ENCODE measurements at regions not wholly inside any gene's neighbourhood (a gene's known extent, or its start where the extent isn't known, plus 50 kb on each side); places are given as distances from the start of the nearest gene placed in this dataset.
"Not testable (repeated sequence)": the region's sequence is repeated elsewhere in the genome, so short reads cannot be mapped to it uniquely, and the experiment has no call there.

GRCh38 chr5:87105577-87105976, 162.1 kb upstream of the RASA1 start:
- DNase-seq (ENCODE audit: low read depth), result no peak

DNA sequence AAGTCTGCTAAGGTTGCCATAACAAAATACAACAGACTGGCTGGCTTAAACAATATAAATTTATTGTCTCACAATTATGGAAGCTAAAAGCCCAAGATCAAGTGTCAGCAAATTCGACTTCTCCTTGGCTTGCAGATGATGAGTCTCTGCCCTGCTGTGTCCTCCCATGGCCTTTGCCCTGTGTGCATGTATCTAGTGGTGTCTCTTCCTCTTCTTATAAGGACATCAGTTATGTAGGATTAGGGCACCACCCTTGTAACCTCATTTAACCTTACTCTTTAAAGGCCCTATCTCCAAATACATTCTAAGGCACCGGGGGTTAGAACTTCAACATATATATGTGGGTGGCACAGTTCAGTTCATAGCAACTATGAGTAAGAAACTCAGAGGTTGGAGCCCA, 157.9 kb upstream of the RASA1 start:
- no peak for DNase-seq (ENCODE audit: low read depth)

DNA sequence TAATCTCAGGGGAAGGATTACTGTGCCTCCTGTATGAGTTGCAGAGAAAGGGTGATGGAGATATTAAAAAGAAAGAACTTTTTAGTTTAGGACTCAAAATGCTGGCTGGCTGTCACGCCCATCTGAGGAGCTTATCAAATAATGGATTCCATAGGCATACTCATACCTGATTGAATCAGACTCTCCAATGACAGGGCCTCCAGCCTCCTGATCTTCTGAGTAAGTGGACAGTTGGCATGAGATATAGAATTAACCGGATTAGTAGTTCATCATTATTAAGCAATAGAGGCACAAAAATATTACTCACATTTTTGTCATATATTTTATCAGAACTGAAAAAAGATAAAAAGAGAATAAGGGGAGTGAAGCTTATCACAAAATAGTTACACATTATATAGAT, 157.0 kb upstream of the RASA1 start:
- no peak for DNase-seq (ENCODE audit: low read depth)

DNA sequence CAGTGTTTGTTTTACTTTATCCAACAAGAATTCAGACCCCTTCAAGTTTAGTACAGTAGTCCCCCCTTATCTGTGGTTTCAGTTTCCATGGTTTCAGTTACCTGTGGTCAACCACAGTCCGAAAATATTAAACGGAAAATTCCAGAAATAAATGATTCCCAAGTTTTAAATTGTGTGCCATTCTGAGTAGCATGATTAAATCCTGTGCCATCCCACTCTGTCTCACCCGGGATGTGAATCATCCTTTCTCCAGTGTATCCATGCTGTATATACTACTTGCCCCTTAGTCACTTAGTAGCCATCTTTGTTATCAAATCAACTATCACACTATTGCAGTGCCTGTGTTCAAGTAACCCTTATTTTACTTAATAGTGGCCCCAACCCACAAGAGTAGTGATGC, 153.8 kb upstream of the RASA1 start:
- DNase-seq (ENCODE audit: low read depth), result peak; percentile 93

DNA sequence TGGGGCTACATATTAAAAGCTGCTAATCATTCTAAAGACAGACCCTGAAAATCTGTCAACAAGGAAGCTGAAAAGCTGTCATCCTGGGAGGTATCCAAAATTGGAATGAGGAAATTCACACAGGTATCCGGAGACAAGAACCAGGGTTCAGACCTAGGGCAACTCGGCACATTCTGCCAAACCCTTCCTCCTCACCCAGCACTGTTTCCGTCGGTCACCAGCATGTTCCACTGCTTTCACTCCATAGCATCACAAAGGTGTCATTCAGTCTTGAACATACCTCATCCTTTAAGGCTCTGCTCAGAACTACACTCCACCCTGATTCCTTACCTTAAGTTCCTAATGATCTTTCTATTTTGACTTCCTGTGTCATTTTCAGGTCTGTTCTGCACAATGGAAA, 153.1 kb upstream of the RASA1 start:
- no peak for DNase-seq (ENCODE audit: low read depth)

DNA sequence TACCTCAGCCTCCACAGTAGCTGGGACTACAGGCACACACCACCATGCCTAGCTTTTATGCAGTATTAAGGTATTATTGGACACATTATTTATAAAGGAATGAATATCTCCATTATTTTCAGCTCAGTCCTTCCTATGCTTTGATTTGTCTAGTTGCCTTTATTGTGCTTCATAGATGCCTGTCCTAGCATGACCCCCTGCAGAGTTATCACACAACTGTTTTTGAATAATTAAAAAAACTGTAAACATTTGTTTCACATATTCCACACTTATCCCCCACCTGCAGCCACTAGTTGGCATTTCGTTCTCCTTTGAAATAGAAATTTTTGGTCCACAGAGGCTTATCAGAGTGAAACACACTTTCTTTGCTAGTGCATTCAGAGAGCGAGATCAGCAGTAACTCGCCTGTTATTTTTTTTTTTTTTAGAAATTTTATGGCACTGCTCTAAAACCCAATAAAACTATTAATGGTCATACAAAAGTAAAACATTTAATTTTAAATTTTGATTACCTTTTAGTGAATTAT, 151.8 kb upstream of the RASA1 start:
- no peak for DNase-seq (ENCODE audit: low read depth)

DNA sequence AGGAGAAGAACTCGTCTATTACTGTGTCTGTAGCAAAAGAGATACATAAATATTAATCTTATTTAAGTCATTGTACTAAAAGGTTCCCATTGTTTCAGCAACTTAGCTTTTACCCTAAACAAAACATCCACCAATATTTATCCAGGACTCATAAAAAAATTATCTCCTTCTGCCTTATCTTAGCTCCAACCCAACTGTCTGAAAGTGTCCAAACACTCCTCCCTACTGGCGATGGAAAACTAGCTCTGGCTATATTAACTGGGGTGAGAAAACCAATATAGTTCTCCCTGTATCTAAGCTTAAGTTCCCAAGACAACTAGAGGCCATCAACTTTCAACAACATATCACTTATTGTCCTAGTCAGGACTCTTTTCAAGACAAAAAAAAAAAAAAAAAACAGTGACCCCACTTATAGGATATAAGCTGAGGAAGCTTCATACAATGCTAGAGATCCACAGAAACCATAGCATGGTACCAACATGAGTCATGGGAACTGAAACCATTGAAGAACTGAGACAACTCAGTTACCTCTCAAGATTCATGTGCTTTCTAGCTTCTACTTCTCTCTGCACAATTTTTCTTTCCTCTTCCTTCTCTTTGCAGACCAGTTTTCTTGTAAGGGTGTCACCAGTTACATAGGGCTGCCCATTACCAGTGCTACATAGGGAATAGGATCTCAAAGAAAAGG, 150.7 kb upstream of the RASA1 start:
- peak; percentile 30 for DNase-seq (ENCODE audit: low read depth)

DNA sequence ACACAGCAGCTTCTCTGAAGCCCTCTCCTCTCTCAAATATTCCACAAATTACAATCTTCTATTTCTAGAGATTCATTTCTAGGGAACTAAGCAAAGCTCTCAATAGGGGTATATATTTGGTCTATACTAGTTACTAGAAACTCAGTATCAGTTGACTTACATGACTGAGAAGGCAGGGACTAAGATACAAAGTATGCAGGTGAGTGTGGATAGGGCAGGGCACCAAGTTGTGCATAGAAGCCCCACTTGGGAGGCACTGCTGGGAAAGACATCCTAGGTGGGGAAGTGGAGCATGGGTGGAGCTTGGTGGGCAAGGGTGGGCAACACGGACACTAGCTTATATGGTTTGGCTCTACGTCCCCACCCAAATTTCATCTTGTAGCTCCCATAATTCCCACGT, 148.1 kb upstream of the RASA1 start:
- DNase-seq (ENCODE audit: low read depth), result no peak

DNA sequence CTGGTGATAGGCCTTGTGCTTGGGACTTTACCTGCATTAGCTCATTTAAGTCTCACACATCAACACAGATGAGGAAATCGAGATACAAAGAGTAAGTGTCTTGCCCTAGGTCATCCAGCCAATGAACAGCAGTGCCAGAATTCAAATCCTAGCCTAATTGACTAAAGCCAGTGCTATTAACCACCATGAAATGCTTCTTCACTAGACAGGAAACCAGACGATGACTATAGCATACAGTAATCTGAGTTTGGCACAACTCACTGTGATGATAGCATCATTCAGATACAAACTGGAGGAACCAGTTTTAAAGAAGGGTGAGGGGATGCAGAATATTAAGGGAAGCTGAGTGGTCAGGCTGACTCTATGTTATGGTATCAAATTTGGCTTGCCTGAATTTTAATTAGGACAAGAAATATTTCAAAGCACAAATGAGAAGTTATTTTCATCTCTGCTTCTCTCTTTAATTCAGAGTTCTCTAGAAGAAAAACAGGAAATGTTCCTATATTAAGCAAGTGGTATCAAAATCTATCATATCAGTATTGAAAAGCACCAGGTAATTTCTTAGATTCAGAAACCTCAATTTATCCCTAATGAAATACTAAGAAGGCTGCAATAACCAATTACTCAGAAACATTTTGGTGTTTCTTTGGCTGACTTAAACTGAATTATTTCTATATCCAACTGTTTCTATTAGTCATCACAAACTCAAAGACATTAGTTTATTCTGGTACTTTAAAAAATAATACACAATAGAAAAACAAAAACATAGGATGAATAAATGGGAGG, 147.0 kb upstream of the RASA1 start:
- DNase-seq (ENCODE audit: low read depth), result peak; percentile 92

DNA sequence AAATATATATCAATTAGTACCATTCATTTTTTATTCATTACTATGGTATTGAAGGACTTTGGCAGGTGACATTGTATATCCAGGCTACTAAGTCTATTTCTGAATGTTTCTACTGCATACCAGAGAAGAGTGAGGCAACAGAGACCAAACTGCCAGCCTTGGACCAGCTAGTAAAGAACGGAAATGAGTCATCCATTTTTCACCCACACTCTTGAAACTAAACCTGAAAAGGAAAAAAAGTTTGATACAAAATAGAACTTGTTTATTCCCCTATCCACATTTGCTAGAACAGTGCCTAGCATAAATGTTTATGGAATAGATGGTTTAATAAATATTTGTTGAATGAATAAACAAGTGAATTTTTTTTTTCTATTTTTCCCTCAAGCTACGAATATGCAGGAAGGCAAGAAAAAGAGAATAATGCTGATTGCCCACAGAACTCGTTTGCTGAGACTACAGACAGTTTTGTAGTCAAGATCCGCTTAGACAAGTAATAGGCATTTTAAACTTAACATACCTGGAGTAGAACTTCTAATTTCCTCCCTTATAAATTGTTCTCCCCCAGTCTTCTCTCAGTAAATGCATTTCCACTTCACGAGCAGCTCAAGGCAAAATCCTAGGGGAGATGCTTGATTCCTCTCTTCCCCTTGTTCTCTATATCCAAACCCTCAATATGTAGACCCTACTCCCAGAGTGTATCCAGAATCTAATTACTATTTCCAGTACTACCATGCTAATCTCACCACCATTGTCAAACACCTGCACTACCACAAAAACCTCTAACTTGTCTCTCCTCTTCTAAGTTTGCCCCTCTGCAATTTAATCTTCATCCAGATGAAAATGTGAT, 146.2 kb upstream of the RASA1 start:
- peak; percentile 89 for DNase-seq (ENCODE audit: low read depth)

- DNase-seq (ENCODE audit: low read depth), result no peak
Observed at GRCh38 chr5:87122151-87122977, 145.3 kb upstream of the RASA1 start.

DNA sequence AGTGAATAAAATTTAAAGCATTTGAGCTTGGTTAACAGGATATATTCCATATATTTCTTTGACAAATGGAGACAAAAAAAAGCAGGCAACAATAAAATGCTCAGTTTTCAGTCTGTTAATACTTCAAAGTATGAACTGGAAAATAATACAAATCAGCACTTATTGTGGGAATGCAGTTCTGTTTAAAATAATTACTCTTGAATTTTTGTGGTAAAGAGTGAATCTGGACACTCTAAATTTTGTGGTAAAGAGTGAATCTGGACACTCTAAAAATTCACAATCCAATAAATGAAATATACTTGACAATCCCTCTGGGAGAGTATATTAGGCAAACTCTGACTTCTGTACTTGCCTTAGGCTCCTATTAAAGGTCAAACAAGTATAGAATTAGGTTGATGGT, 141.9 kb upstream of the RASA1 start:
- DNase-seq (ENCODE audit: low read depth), result no peak

DNA sequence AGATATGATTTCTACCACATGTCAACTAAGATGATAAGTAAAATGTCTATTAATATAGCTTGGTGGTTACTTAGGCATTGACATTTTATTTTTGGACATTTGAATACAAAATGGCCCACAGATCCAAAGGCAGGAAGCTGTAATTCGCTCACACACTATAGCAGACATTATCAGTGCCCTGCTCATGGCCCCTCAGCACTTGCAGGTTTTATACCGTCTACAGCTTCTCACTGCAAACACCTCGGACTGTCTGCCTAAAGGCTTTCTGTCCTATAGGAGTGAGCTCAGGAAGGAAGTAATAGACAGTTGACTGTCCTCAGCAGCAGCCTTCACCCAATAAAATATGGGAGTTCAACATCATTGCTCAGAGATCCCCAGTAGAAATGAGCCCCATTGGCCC, 140.8 kb upstream of the RASA1 start:
- DNase-seq (ENCODE audit: low read depth), result no peak

DNA sequence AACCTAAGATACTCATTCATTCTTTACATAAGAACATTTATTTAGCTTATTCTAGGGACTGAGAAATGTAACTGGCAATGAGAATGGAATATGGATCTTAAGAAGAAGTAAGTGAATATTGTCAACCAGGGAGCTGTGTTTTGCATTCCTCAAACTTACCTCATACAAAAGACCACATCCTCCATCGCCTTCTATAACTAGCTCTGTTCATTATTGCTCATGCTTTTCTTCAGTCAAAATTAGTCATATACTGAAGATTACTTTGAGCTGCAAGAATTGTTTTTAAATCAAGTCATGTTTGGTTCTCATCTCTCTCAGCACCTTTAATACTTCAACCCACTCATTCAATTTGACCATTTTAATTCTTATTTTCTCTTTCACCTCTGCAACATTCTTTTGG, 140.3 kb upstream of the RASA1 start:
- DNase-seq (ENCODE audit: low read depth), result peak; percentile 70

DNA sequence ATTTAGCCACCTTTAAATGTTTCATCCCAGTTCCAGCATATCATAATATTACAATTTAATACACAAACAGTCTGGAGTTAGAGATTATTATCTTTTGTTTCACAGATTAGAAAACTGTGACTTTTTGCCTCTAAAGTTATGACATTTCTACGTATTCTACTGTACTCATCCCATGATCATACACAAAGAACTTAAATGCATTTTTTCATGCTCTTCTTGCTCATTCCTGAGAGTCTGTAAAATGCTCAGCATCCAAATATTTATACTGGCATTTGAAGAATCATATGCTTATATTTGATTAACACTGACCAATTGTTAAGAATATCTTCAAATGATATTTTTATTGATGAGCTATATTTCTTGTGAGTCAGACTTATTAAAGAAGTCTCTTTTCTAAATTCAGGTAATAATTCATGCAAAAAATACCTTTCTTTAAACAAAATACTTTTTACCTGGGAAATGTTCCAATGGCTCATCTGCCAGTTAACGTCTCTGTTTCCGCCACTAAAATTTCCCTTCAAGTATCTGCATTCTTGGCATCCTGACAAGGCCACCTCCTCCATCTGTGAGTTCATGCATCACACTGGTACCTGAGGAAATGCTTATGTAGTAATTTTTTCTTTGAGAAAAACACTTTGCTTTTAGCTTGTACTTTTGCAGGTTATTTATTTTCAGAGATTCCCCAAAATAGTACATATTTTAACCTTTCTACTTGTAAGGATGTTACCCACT, 139.6 kb upstream of the RASA1 start:
- DNase-seq (ENCODE audit: low read depth), result peak; percentile 43

GRCh38 chr5:87129046-87129445, 138.6 kb upstream of the RASA1 start:
- DNase-seq (ENCODE audit: low read depth), result no peak

GRCh38 chr5:87132696-87133095, 135.0 kb upstream of the RASA1 start:
- no peak for DNase-seq (ENCODE audit: low read depth)

- not testable (repeated sequence) for DNase-seq (ENCODE audit: low read depth)
Observed at GRCh38 chr5:87134513-87134912, 133.2 kb upstream of the RASA1 start.

- no peak for DNase-seq (ENCODE audit: low read depth)
Observed at GRCh38 chr5:87136096-87136495, 131.6 kb upstream of the RASA1 start.

GRCh38 chr5:87136733-87137132, 130.9 kb upstream of the RASA1 start:
- DNase-seq (ENCODE audit: low read depth), result no peak

DNA sequence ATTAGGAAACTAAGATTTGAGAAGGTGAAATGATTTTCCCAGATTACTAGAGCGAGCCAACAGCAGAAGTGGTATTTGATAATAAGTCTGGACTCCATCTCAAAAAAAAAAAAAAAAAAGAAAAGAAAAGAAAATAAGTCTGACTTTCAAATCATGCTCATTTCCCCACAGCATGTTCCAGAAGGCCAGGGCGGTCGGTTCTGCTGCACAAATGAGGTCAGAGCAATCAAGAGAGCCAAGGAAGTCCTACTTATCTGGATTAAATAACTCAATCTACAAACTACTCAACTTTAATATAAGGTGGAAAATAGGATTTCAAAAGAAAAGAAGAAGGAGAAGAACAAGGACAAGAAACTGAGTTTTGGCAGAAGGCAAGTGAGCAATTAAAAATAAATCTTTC, 130.4 kb upstream of the RASA1 start:
- DNase-seq (ENCODE audit: low read depth), result no peak
